A549 (cell line): ENCODE measurements at regions not wholly inside any gene's neighbourhood (a gene's known extent, or its start where the extent isn't known, plus 50 kb on each side); places are given as distances from the start of the nearest gene placed in this dataset.

ENCODE experiments used
- ATAC-seq, 2 experiments: fragments of 200-7000 bp in 1 of 2; fragments of >200 bp in 1 of 2; cut with Nextera tagmentation in 1 of 2; cut with Tn5 transposase in 1 of 2; 3 replicates each; pipeline versions ENCODE4 v1.8.0 to v1.9.1; 2018 to 2020; ENCODE audit warnings: mild to moderate bottlenecking in 1 of 2, moderate library complexity in 1 of 2
- CTCF ChIA-PET: fragments of 300-600 bp; sonication (Branson Sonifier 250); formaldehyde crosslinking; extraction: SDS; loops from one replicate; lab custom pipeline; 2021; ENCODE audit warnings: antibody characterized with exemption, inconsistent platforms; lab: Yijun Ruan, JAX
- POLR2A ChIA-PET: fragments of 350-600 bp; formaldehyde crosslinking; extraction: SDS; loops from one replicate; lab custom pipeline; 2021; ENCODE audit warnings: antibody characterized with exemption, inconsistent platforms; lab: Yijun Ruan, JAX
- DNase-seq, 2 experiments: peaks; one replicate each; pipeline versions ENCODE4 v3.0.0 to v3.0.0-alpha.2; 2011 to 2016; ENCODE audit warnings: low read depth in 1 of 2, low spot score in 1 of 2
- FAIRE-seq: peaks from 2 replicates; lab custom pipeline; 2011; peaks lifted over from hg19 to GRCh38; lab: Jason Lieb, UNC
- H3K27ac ChIP-seq, 2 experiments: fragments of >200 bp; sonication (Bioruptor Twin); formaldehyde crosslinking; 3 replicates each; pipeline ENCODE4 v1.5.1; 2016 to 2017
- H3K4me1 ChIP-seq: fragments of >200 bp; sonication (Bioruptor Twin); formaldehyde crosslinking; 3 replicates; pipeline ENCODE4 v1.6.1; 2016
- H3K4me2 ChIP-seq: fragments of >200 bp; sonication (Bioruptor Twin); formaldehyde crosslinking; 3 replicates; pipeline ENCODE4 v1.6.1; 2016
- H3K4me3 ChIP-seq: fragments of >200 bp; sonication (Bioruptor Twin); formaldehyde crosslinking; 3 replicates; pipeline ENCODE4 v1.5.1; 2016
- H3K9me3 ChIP-seq: fragments of >200 bp; sonication (Bioruptor Twin); formaldehyde crosslinking; 3 replicates; pipeline ENCODE4 v1.6.1; 2016
- CBX2 ChIP-seq: fragments of 200-600 bp; sonication (generic); IDR thresholded peaks from 2 replicates; pipeline ENCODE4 v1.6.1; 2016; ENCODE audit warnings: low read depth, mild to moderate bottlenecking, borderline replicate concordance
- CBX8 ChIP-seq: fragments of 200-600 bp; sonication (generic); IDR thresholded peaks from 2 replicates; pipeline ENCODE4 v1.6.1; 2016
- ESRRA ChIP-seq: fragments of 150-350 bp; IDR thresholded peaks from 2 replicates; pipeline ENCODE4 v1.6.1; 2014; ENCODE audit warnings: mild to moderate bottlenecking, low read length, borderline replicate concordance
- FOSB ChIP-seq: fragments of 250-450 bp; sonication (Bioruptor Pico); IDR thresholded peaks from 2 replicates; pipeline ENCODE4 v1.5.0; 2020; ENCODE audit warnings: mild to moderate bottlenecking, moderate library complexity
- FOSL2 ChIP-seq, 2 experiments: fragments of 450-650 bp in 1 of 2; fragments of >200 bp in 1 of 2; sonication (Bioruptor Twin) in 1 of 2; formaldehyde crosslinking; IDR thresholded peaks; 2 replicates each; pipeline versions ENCODE4 v1.5.0 to v1.6.1; 2016 to 2020; ENCODE audit warnings: mild to moderate bottlenecking in 1 of 2, moderate library complexity in 1 of 2
- HOXA7 ChIP-seq: fragments of 250-450 bp; sonication (Bioruptor Pico); IDR thresholded peaks from 2 replicates; pipeline ENCODE4 v1.5.0; 2020; ENCODE audit warnings: mild to moderate bottlenecking, moderate library complexity
- HOXB13 ChIP-seq: fragments of 250-450 bp; sonication (Bioruptor Pico); IDR thresholded peaks from 2 replicates; pipeline ENCODE4 v1.5.0; 2020; ENCODE audit warnings: low read depth, mild to moderate bottlenecking, moderate library complexity
- HOXB5 ChIP-seq: fragments of 250-450 bp; sonication (Bioruptor Pico); IDR thresholded peaks from 2 replicates; pipeline ENCODE4 v1.5.0; 2020; ENCODE audit warnings: mild to moderate bottlenecking, moderate library complexity
- JUN ChIP-seq, 2 experiments: fragments of >200 bp; sonication (Bioruptor Twin); formaldehyde crosslinking; IDR thresholded peaks; 2 replicates in 1 of 2; 3 replicates in 1 of 2; pipeline ENCODE4 v1.6.1; 2016 to 2017
- MYC ChIP-seq: IDR thresholded peaks from 2 replicates; pipeline ENCODE4 v1.6.1; 2012; ENCODE audit warnings: mild to moderate bottlenecking, inconsistent platforms, low read length, improper control_type of control experiment, borderline replicate concordance
- NR3C1 ChIP-seq: fragments of >200 bp; sonication (Bioruptor Twin); formaldehyde crosslinking; IDR thresholded peaks from 3 replicates; pipeline ENCODE4 v1.6.1; 2017
- POLR2A ChIP-seq: IDR thresholded peaks from 2 replicates; pipeline ENCODE4 v1.6.1; 2012; ENCODE audit warnings: mild to moderate bottlenecking, low read length
- RARB ChIP-seq: fragments of 250-450 bp; sonication (Bioruptor Pico); IDR thresholded peaks from 2 replicates; pipeline ENCODE4 v1.8.0; 2021; ENCODE audit warnings: mild to moderate bottlenecking, moderate library complexity
- RFX5 ChIP-seq: fragments of 450-650 bp; IDR thresholded peaks from 2 replicates; pipeline ENCODE4 v1.7.1; 2014; ENCODE audit warnings: antibody characterized with exemption, mild to moderate bottlenecking, moderate library complexity
- SMC3 ChIP-seq: fragments of >200 bp; sonication (Bioruptor Twin); formaldehyde crosslinking; IDR thresholded peaks from 3 replicates; pipeline ENCODE4 v1.6.1; 2018; ENCODE audit warnings: inconsistent platforms
- ZFP36 ChIP-seq: fragments of 450-650 bp; IDR thresholded peaks from 2 replicates; pipeline ENCODE4 v1.6.1; 2014; ENCODE audit warnings: borderline replicate concordance; ENCODE audit not compliant: partially characterized antibody
- ZNF302 ChIP-seq: fragments of 250-450 bp; sonication (Bioruptor Pico); IDR thresholded peaks from 2 replicates; pipeline ENCODE4 v1.9.0; 2021; ENCODE audit warnings: inconsistent platforms, mild to moderate bottlenecking, moderate library complexity
- WGBS: methylation state at CpG from one replicate; pipeline ENCODE4 v1.1.6; 2017; ENCODE audit errors: missing lambda C conversion rate; 5-methylcytosine and 5-hydroxymethylcytosine counted together
- TF ChIP-seq, protein P1 (sequence below): fragments of 200-600 bp; sonication (generic); IDR thresholded peaks from 2 replicates; pipeline ENCODE4 v1.6.1; 2016; ENCODE audit warnings: antibody characterized with exemption, mild to moderate bottlenecking, moderate library complexity
- TF ChIP-seq, protein P2 (sequence below): fragments of 250-450 bp; sonication (Bioruptor Pico); IDR thresholded peaks from 2 replicates; pipeline ENCODE4 v1.5.0; 2020; ENCODE audit warnings: low read depth, mild to moderate bottlenecking, moderate library complexity
- TF ChIP-seq, protein P3 (sequence below): IDR thresholded peaks from 2 replicates; pipeline ENCODE4 v1.6.1; 2012
- TF ChIP-seq, protein P4 (sequence below): fragments of >200 bp; sonication (Bioruptor Twin); formaldehyde crosslinking; IDR thresholded peaks from 2 replicates; pipeline ENCODE4 v1.6.1; 2016
- TF ChIP-seq, protein P5 (sequence below): fragments of 250-450 bp; sonication (Bioruptor Pico); IDR thresholded peaks from 2 replicates; pipeline ENCODE4 v1.5.0; 2021; ENCODE audit warnings: mild to moderate bottlenecking, moderate library complexity, borderline replicate concordance
- TF ChIP-seq, protein P6 (sequence below): fragments of 150-350 bp; IDR thresholded peaks from 2 replicates; pipeline ENCODE4 v1.6.1; 2014; ENCODE audit warnings: low read depth, mild to moderate bottlenecking, low read length
- TF ChIP-seq, protein P7 (sequence below): fragments of 450-650 bp; IDR thresholded peaks from 2 replicates; pipeline ENCODE4 v1.6.1; 2014; ENCODE audit warnings: antibody characterized with exemption

DNA sequence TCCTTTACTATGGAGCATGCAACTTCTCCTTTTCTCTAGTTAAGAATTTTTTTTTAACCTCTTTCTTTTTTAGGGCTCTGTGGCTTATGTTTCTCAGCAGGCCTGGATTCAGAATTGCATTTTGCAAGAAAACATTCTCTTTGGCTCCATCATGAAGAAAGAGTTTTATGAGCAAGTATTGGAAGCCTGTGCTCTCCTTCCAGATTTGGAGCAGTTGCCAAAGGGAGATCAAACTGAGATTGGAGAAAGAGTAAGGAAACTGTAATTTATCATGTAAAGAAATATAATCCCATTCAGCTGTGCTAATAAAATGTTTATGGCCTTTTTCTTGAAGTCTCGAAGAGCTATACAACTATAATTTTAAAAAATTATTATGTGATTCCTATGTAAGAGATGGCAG, 70.1 kb downstream of the HSPA13 start:
- 0% methylated on average over 1 of the region's 1 CpG for WGBS
- H3K4me2 ChIP-seq = no peak overlapping the region
- ATAC-seq (no peak), FAIRE-seq (no peak), DNase-seq (no peak)
- H3K4me1 ChIP-seq = no peaks in the 10 kb centered on the region
- ChIA-PET POLR2A (no interaction called here), CTCF (interaction anchor here (1.3 kb wide), 1 partner anchor 13 kb away, joined by 3 read pairs; no protein-coding TSS in a partner anchor)
- no peak overlapping the region for H3K4me3 ChIP-seq
- no peaks in the 10 kb centered on the region for H3K9me3 ChIP-seq
- no peak overlapping the region for H3K27ac ChIP-seq
- TF ChIP-seq SMC3 = no peak
- TF ChIP-seq, protein P1, sequence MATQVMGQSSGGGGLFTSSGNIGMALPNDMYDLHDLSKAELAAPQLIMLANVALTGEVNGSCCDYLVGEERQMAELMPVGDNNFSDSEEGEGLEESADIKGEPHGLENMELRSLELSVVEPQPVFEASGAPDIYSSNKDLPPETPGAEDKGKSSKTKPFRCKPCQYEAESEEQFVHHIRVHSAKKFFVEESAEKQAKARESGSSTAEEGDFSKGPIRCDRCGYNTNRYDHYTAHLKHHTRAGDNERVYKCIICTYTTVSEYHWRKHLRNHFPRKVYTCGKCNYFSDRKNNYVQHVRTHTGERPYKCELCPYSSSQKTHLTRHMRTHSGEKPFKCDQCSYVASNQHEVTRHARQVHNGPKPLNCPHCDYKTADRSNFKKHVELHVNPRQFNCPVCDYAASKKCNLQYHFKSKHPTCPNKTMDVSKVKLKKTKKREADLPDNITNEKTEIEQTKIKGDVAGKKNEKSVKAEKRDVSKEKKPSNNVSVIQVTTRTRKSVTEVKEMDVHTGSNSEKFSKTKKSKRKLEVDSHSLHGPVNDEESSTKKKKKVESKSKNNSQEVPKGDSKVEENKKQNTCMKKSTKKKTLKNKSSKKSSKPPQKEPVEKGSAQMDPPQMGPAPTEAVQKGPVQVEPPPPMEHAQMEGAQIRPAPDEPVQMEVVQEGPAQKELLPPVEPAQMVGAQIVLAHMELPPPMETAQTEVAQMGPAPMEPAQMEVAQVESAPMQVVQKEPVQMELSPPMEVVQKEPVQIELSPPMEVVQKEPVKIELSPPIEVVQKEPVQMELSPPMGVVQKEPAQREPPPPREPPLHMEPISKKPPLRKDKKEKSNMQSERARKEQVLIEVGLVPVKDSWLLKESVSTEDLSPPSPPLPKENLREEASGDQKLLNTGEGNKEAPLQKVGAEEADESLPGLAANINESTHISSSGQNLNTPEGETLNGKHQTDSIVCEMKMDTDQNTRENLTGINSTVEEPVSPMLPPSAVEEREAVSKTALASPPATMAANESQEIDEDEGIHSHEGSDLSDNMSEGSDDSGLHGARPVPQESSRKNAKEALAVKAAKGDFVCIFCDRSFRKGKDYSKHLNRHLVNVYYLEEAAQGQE = no peak
- TF ChIP-seq, protein P2, sequence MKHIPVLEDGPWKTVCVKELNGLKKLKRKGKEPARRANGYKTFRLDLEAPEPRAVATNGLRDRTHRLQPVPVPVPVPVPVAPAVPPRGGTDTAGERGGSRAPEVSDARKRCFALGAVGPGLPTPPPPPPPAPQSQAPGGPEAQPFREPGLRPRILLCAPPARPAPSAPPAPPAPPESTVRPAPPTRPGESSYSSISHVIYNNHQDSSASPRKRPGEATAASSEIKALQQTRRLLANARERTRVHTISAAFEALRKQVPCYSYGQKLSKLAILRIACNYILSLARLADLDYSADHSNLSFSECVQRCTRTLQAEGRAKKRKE (CRISPR knock-in tag) = no peak
- TF ChIP-seq FOSB = no peak
- no peak for TF ChIP-seq JUN (IDR thresholded peaks at IDR 0.05)
- no peak for TF ChIP-seq ESRRA
- no peak for TF ChIP-seq RARB (CRISPR knock-in tag)
- TF ChIP-seq, protein P3, sequence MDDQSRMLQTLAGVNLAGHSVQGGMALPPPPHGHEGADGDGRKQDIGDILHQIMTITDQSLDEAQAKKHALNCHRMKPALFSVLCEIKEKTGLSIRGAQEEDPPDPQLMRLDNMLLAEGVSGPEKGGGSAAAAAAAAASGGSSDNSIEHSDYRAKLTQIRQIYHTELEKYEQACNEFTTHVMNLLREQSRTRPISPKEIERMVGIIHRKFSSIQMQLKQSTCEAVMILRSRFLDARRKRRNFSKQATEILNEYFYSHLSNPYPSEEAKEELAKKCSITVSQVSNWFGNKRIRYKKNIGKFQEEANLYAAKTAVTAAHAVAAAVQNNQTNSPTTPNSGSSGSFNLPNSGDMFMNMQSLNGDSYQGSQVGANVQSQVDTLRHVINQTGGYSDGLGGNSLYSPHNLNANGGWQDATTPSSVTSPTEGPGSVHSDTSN = no peak
- TF ChIP-seq, protein P4, sequence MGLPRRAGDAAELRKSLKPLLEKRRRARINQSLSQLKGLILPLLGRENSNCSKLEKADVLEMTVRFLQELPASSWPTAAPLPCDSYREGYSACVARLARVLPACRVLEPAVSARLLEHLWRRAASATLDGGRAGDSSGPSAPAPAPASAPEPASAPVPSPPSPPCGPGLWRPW = no peak
- TF ChIP-seq CBX2 = no peak
- TF ChIP-seq NR3C1 = no peak
- TF ChIP-seq RFX5 = no peak
- TF ChIP-seq, protein P5, sequence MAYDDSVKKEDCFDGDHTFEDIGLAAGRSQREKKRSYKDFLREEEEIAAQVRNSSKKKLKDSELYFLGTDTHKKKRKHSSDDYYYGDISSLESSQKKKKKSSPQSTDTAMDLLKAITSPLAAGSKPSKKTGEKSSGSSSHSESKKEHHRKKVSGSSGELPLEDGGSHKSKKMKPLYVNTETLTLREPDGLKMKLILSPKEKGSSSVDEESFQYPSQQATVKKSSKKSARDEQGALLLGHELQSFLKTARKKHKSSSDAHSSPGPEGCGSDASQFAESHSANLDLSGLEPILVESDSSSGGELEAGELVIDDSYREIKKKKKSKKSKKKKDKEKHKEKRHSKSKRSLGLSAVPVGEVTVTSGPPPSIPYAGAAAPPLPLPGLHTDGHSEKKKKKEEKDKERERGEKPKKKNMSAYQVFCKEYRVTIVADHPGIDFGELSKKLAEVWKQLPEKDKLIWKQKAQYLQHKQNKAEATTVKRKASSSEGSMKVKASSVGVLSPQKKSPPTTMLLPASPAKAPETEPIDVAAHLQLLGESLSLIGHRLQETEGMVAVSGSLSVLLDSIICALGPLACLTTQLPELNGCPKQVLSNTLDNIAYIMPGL (CRISPR knock-in tag) = no peak
- no peak for TF ChIP-seq HOXA7 (CRISPR knock-in tag)
- TF ChIP-seq CBX8 = no peak
- no peak for TF ChIP-seq MYC
- no peak for TF ChIP-seq FOSL2 (IDR thresholded peaks at IDR 0.05)
- TF ChIP-seq FOSL2 (CRISPR knock-in tag; IDR thresholded peaks at IDR 0.05) = no peak
- TF ChIP-seq ZNF302 (CRISPR knock-in tag) = no peak

DNA sequence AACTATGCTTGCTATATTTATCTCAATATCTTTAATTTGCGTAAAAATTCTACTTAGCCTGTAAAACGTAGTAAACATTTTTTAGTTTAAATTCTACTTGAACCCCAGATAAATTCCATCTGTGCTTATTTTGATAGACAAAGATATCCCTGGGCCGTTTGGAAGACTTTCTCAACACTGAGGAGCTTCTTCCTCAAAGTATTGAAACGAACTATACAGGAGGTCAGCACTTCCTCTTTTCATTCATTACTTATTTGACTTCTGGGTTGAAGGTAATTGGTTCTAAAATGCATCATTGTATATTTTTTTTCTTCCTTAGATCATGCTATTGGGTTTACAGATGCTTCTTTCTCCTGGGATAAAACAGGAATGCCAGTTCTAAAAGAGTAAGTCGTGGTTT, 74.7 kb downstream of the HSPA13 start:
- no peak overlapping the region for H3K4me2 ChIP-seq
- no peak overlapping the region for H3K27ac ChIP-seq
- H3K9me3 ChIP-seq = no peaks in the 10 kb centered on the region
- ATAC-seq (no peak), FAIRE-seq (no peak), DNase-seq (no peak)
- ChIA-PET POLR2A (no interaction called here), CTCF (no interaction called here)
- no peak overlapping the region for H3K4me3 ChIP-seq
- 23% methylated on average over 5 of the region's 5 CpGs for WGBS
- H3K4me1 ChIP-seq = no peaks in the 10 kb centered on the region
- TF ChIP-seq ZFP36 (no peak), CBX8 (no peak), POLR2A (no peak), HOXB5 (CRISPR knock-in tag) (no peak), HOXB13 (no peak), FOSB (no peak)
- TF ChIP-seq, protein P6, sequence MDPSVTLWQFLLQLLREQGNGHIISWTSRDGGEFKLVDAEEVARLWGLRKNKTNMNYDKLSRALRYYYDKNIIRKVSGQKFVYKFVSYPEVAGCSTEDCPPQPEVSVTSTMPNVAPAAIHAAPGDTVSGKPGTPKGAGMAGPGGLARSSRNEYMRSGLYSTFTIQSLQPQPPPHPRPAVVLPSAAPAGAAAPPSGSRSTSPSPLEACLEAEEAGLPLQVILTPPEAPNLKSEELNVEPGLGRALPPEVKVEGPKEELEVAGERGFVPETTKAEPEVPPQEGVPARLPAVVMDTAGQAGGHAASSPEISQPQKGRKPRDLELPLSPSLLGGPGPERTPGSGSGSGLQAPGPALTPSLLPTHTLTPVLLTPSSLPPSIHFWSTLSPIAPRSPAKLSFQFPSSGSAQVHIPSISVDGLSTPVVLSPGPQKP = no peak
- TF ChIP-seq, protein P7, sequence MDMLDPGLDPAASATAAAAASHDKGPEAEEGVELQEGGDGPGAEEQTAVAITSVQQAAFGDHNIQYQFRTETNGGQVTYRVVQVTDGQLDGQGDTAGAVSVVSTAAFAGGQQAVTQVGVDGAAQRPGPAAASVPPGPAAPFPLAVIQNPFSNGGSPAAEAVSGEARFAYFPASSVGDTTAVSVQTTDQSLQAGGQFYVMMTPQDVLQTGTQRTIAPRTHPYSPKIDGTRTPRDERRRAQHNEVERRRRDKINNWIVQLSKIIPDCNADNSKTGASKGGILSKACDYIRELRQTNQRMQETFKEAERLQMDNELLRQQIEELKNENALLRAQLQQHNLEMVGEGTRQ = no peak
